ENCODE measurements at regions not wholly inside any gene's neighbourhood (a gene's known extent, or its start where the extent isn't known, plus 50 kb on each side); places are given as distances from the start of the nearest gene placed in this dataset.
"Not testable (repeated sequence)": the region's sequence is repeated elsewhere in the genome, so short reads cannot be mapped to it uniquely, and the experiment has no call there.

GRCh38 chr9:24931894-24932293 is 386.2 kb upstream of the IZUMO3 start:
- Histone ChIP-seq H3K36me3 (ENCODE audit: control insufficient read depth in 2 of 2, insufficient read depth in 2 of 2, low read length in 2 of 2) (no peaks in the 10 kb centered on the region), H3K27ac (ENCODE audit: low read depth in 2 of 2, low read length in 2 of 2) (no peak overlapping the region), H3K4me1 (ENCODE audit: control insufficient read depth in 2 of 2, insufficient read depth in 2 of 2, low read length in 2 of 2) (no peaks in the 10 kb centered on the region), H3K27me3 (ENCODE audit: control insufficient read depth in 2 of 2, insufficient read depth in 2 of 2, low read length in 2 of 2) (no peaks in the 10 kb centered on the region), H3K4me3 (ENCODE audit: low read length in 2 of 2) (no peak overlapping the region), H3K9ac (ENCODE audit: low read depth in 1 of 2, low read length in 2 of 2) (no peak overlapping the region), H3K9me3 (ENCODE audit: control insufficient read depth in 2 of 2, low read length in 2 of 2) (peaks cover 0 to 6% of the 10 kb centered on the region in 2 donors)

GRCh38 chr9:24912767-24913166 is 367.1 kb upstream of the IZUMO3 start:
- no peak overlapping the region for H3K27ac ChIP-seq (ENCODE audit: low read depth in 2 of 2, low read length in 2 of 2)
- no peak overlapping the region for H3K9ac ChIP-seq (ENCODE audit: low read depth in 1 of 2, low read length in 2 of 2)
- peaks cover 0 to 2% of the 10 kb centered on the region in 2 donors for H3K9me3 ChIP-seq (ENCODE audit: control insufficient read depth in 2 of 2, low read length in 2 of 2)
- no peaks in the 10 kb centered on the region for H3K27me3 ChIP-seq (ENCODE audit: control insufficient read depth in 2 of 2, insufficient read depth in 2 of 2, low read length in 2 of 2)
- no peak overlapping the region for H3K4me3 ChIP-seq (ENCODE audit: low read length in 2 of 2)
- no peaks in the 10 kb centered on the region for H3K4me1 ChIP-seq (ENCODE audit: control insufficient read depth in 2 of 2, insufficient read depth in 2 of 2, low read length in 2 of 2)
- no peaks in the 10 kb centered on the region for H3K36me3 ChIP-seq (ENCODE audit: control insufficient read depth in 2 of 2, insufficient read depth in 2 of 2, low read length in 2 of 2)

- Histone ChIP-seq H3K4me1 (ENCODE audit: control insufficient read depth in 2 of 2, insufficient read depth in 2 of 2, low read length in 2 of 2) (no peaks in the 10 kb centered on the region), H3K27ac (ENCODE audit: low read depth in 2 of 2, low read length in 2 of 2) (no peak overlapping the region), H3K36me3 (ENCODE audit: control insufficient read depth in 2 of 2, insufficient read depth in 2 of 2, low read length in 2 of 2) (no peaks in the 10 kb centered on the region)
These were observed 355.6 kb upstream of the IZUMO3 start for GRCh38 chr9:24901319-24901718.

GRCh38 chr9:24900179-24900578 is 354.5 kb upstream of the IZUMO3 start:
- no peak overlapping the region for H3K27ac ChIP-seq (ENCODE audit: low read depth in 2 of 2, low read length in 2 of 2)
- H3K4me3 ChIP-seq (ENCODE audit: low read length in 2 of 2) = no peak overlapping the region
- H3K4me1 ChIP-seq (ENCODE audit: control insufficient read depth in 2 of 2, insufficient read depth in 2 of 2, low read length in 2 of 2) = no peaks in the 10 kb centered on the region
- H3K9me3 ChIP-seq (ENCODE audit: control insufficient read depth in 2 of 2, low read length in 2 of 2) = no peaks in the 10 kb centered on the region
- no peak overlapping the region for H3K9ac ChIP-seq (ENCODE audit: low read depth in 1 of 2, low read length in 2 of 2)
- H3K27me3 ChIP-seq (ENCODE audit: control insufficient read depth in 2 of 2, insufficient read depth in 2 of 2, low read length in 2 of 2) = no peaks in the 10 kb centered on the region
- H3K36me3 ChIP-seq (ENCODE audit: control insufficient read depth in 2 of 2, insufficient read depth in 2 of 2, low read length in 2 of 2) = no peaks in the 10 kb centered on the region

More at GRCh38 chr9:24901319-24901718, 355.6 kb upstream of the IZUMO3 start:
- Histone ChIP-seq H3K27me3 (ENCODE audit: control insufficient read depth in 2 of 2, insufficient read depth in 2 of 2, low read length in 2 of 2) (no peaks in the 10 kb centered on the region), H3K9me3 (ENCODE audit: control insufficient read depth in 2 of 2, low read length in 2 of 2) (no peaks in the 10 kb centered on the region), H3K9ac (ENCODE audit: low read depth in 1 of 2, low read length in 2 of 2) (no peak overlapping the region), H3K4me3 (ENCODE audit: low read length in 2 of 2) (no peak overlapping the region)

- H3K4me3 ChIP-seq (ENCODE audit: low read length in 2 of 2) = no peak overlapping the region
- H3K27ac ChIP-seq (ENCODE audit: low read depth in 2 of 2, low read length in 2 of 2) = no peak overlapping the region
- no peak overlapping the region for H3K9ac ChIP-seq (ENCODE audit: low read depth in 1 of 2, low read length in 2 of 2)
- no peaks in the 10 kb centered on the region for H3K4me1 ChIP-seq (ENCODE audit: control insufficient read depth in 2 of 2, insufficient read depth in 2 of 2, low read length in 2 of 2)
- no peaks in the 10 kb centered on the region for H3K27me3 ChIP-seq (ENCODE audit: control insufficient read depth in 2 of 2, insufficient read depth in 2 of 2, low read length in 2 of 2)
- H3K36me3 ChIP-seq (ENCODE audit: control insufficient read depth in 2 of 2, insufficient read depth in 2 of 2, low read length in 2 of 2) = no peaks in the 10 kb centered on the region
- H3K9me3 ChIP-seq (ENCODE audit: control insufficient read depth in 2 of 2, low read length in 2 of 2) = no peaks in the 10 kb centered on the region
These were observed 353.8 kb upstream of the IZUMO3 start for GRCh38 chr9:24899463-24899862.

GRCh38 chr9:24897826-24898225 is 352.1 kb upstream of the IZUMO3 start:
- Histone ChIP-seq H3K27me3 (ENCODE audit: control insufficient read depth in 2 of 2, insufficient read depth in 2 of 2, low read length in 2 of 2) (no peaks in the 10 kb centered on the region), H3K9me3 (ENCODE audit: control insufficient read depth in 2 of 2, low read length in 2 of 2) (no peaks in the 10 kb centered on the region), H3K4me3 (ENCODE audit: low read length in 2 of 2) (no peak overlapping the region), H3K36me3 (ENCODE audit: control insufficient read depth in 2 of 2, insufficient read depth in 2 of 2, low read length in 2 of 2) (no peaks in the 10 kb centered on the region), H3K9ac (ENCODE audit: low read depth in 1 of 2, low read length in 2 of 2) (no peak overlapping the region), H3K27ac (ENCODE audit: low read depth in 2 of 2, low read length in 2 of 2) (no peak overlapping the region), H3K4me1 (ENCODE audit: control insufficient read depth in 2 of 2, insufficient read depth in 2 of 2, low read length in 2 of 2) (no peaks in the 10 kb centered on the region)

- H3K9ac ChIP-seq (ENCODE audit: low read depth in 1 of 2, low read length in 2 of 2) = no peak overlapping the region
- H3K27me3 ChIP-seq (ENCODE audit: control insufficient read depth in 2 of 2, insufficient read depth in 2 of 2, low read length in 2 of 2) = no peaks in the 10 kb centered on the region
- no peak overlapping the region for H3K4me3 ChIP-seq (ENCODE audit: low read length in 2 of 2)
- no peak overlapping the region for H3K27ac ChIP-seq (ENCODE audit: low read depth in 2 of 2, low read length in 2 of 2)
- H3K36me3 ChIP-seq (ENCODE audit: control insufficient read depth in 2 of 2, insufficient read depth in 2 of 2, low read length in 2 of 2) = no peaks in the 10 kb centered on the region
- no peaks in the 10 kb centered on the region for H3K9me3 ChIP-seq (ENCODE audit: control insufficient read depth in 2 of 2, low read length in 2 of 2)
- no peaks in the 10 kb centered on the region for H3K4me1 ChIP-seq (ENCODE audit: control insufficient read depth in 2 of 2, insufficient read depth in 2 of 2, low read length in 2 of 2)
These were observed 335.7 kb upstream of the IZUMO3 start for GRCh38 chr9:24881361-24881760.

GRCh38 chr9:24879591-24879990 is 333.9 kb upstream of the IZUMO3 start:
- Histone ChIP-seq H3K9ac (ENCODE audit: low read depth in 1 of 2, low read length in 2 of 2) (no peak overlapping the region), H3K27ac (ENCODE audit: low read depth in 2 of 2, low read length in 2 of 2) (no peak overlapping the region), H3K9me3 (ENCODE audit: control insufficient read depth in 2 of 2, low read length in 2 of 2) (no peaks in the 10 kb centered on the region), H3K27me3 (ENCODE audit: control insufficient read depth in 2 of 2, insufficient read depth in 2 of 2, low read length in 2 of 2) (no peaks in the 10 kb centered on the region), H3K4me1 (ENCODE audit: control insufficient read depth in 2 of 2, insufficient read depth in 2 of 2, low read length in 2 of 2) (no peaks in the 10 kb centered on the region), H3K4me3 (ENCODE audit: low read length in 2 of 2) (no peak overlapping the region), H3K36me3 (ENCODE audit: control insufficient read depth in 2 of 2, insufficient read depth in 2 of 2, low read length in 2 of 2) (no peaks in the 10 kb centered on the region)

- not testable (repeated sequence) for H3K9me3 ChIP-seq (ENCODE audit: control insufficient read depth in 2 of 2, low read length in 2 of 2); H3K4me3 ChIP-seq (ENCODE audit: low read length in 2 of 2); H3K9ac ChIP-seq (ENCODE audit: low read depth in 1 of 2, low read length in 2 of 2); H3K27me3 ChIP-seq (ENCODE audit: control insufficient read depth in 2 of 2, insufficient read depth in 2 of 2, low read length in 2 of 2); H3K27ac ChIP-seq (ENCODE audit: low read depth in 2 of 2, low read length in 2 of 2); H3K4me1 ChIP-seq (ENCODE audit: control insufficient read depth in 2 of 2, insufficient read depth in 2 of 2, low read length in 2 of 2); H3K36me3 ChIP-seq (ENCODE audit: control insufficient read depth in 2 of 2, insufficient read depth in 2 of 2, low read length in 2 of 2)
These were observed 310.9 kb upstream of the IZUMO3 start for GRCh38 chr9:24856601-24857000.

GRCh38 chr9:24846248-24846912 is 300.7 kb upstream of the IZUMO3 start:
- Histone ChIP-seq H3K36me3 (ENCODE audit: control insufficient read depth in 2 of 2, insufficient read depth in 2 of 2, low read length in 2 of 2) (no peaks in the 10 kb centered on the region), H3K27me3 (ENCODE audit: control insufficient read depth in 2 of 2, insufficient read depth in 2 of 2, low read length in 2 of 2) (no peaks in the 10 kb centered on the region), H3K9ac (ENCODE audit: low read depth in 1 of 2, low read length in 2 of 2) (no peak overlapping the region), H3K4me3 (ENCODE audit: low read length in 2 of 2) (no peak overlapping the region), H3K4me1 (ENCODE audit: control insufficient read depth in 2 of 2, insufficient read depth in 2 of 2, low read length in 2 of 2) (no peaks in the 10 kb centered on the region), H3K27ac (ENCODE audit: low read depth in 2 of 2, low read length in 2 of 2) (no peak overlapping the region), H3K9me3 (ENCODE audit: control insufficient read depth in 2 of 2, low read length in 2 of 2) (no peaks in the 10 kb centered on the region)

- Histone ChIP-seq H3K9ac (ENCODE audit: low read depth in 1 of 2, low read length in 2 of 2) (no peak overlapping the region), H3K9me3 (ENCODE audit: control insufficient read depth in 2 of 2, low read length in 2 of 2) (no peaks in the 10 kb centered on the region), H3K4me1 (ENCODE audit: control insufficient read depth in 2 of 2, insufficient read depth in 2 of 2, low read length in 2 of 2) (no peaks in the 10 kb centered on the region), H3K4me3 (ENCODE audit: low read length in 2 of 2) (no peak overlapping the region), H3K27me3 (ENCODE audit: control insufficient read depth in 2 of 2, insufficient read depth in 2 of 2, low read length in 2 of 2) (no peaks in the 10 kb centered on the region), H3K27ac (ENCODE audit: low read depth in 2 of 2, low read length in 2 of 2) (no peak overlapping the region), H3K36me3 (ENCODE audit: control insufficient read depth in 2 of 2, insufficient read depth in 2 of 2, low read length in 2 of 2) (no peaks in the 10 kb centered on the region)
These were observed 298.5 kb upstream of the IZUMO3 start for GRCh38 chr9:24844217-24844616.

Data from mucosa of rectum (tissue), 2 donors.